ENCODE measurements at regions not wholly inside any gene's neighbourhood (a gene's known extent, or its start where the extent isn't known, plus 50 kb on each side); places are given as distances from the start of the nearest gene placed in this dataset.

DNA sequence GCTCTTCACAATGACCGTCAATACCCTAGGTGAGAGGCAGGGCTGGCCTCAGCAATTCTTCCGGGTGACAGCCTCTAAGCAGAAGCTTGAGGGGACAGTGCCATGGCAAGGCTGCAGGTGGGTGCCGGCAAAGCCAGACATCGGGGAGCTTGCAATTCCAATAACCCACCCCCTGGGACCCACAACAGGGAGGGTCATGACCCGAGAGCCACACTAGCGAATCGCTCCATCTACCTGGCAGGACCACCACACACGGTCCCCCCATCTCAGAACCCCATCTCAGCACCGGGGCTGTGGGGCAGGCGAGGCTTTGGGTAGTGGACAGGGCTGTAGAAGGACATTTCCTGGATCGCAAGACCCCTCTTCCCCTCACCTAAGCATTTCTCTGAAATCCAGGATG, 177.2 kb downstream of the ACKR3 start:
- Histone ChIP-seq H3K9me3 (no peaks in the 10 kb centered on the region), H3K4me3 (no peak overlapping the region), H3K36me3 (no peaks in the 10 kb centered on the region), H3K27me3 (ENCODE audit: low read depth) (no peaks in the 10 kb centered on the region), H3K27ac (no peak overlapping the region), H3K4me1 (peaks cover 25% of the 10 kb centered on the region)
- DNase-seq (no peak), ATAC-seq (no peak)
- intact Hi-C loops (cut with DNase I) = no loop called here
- TF ChIP-seq, protein P1, sequence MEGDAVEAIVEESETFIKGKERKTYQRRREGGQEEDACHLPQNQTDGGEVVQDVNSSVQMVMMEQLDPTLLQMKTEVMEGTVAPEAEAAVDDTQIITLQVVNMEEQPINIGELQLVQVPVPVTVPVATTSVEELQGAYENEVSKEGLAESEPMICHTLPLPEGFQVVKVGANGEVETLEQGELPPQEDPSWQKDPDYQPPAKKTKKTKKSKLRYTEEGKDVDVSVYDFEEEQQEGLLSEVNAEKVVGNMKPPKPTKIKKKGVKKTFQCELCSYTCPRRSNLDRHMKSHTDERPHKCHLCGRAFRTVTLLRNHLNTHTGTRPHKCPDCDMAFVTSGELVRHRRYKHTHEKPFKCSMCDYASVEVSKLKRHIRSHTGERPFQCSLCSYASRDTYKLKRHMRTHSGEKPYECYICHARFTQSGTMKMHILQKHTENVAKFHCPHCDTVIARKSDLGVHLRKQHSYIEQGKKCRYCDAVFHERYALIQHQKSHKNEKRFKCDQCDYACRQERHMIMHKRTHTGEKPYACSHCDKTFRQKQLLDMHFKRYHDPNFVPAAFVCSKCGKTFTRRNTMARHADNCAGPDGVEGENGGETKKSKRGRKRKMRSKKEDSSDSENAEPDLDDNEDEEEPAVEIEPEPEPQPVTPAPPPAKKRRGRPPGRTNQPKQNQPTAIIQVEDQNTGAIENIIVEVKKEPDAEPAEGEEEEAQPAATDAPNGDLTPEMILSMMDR (IDR thresholded peaks at IDR 0.05) = no peak

DNA sequence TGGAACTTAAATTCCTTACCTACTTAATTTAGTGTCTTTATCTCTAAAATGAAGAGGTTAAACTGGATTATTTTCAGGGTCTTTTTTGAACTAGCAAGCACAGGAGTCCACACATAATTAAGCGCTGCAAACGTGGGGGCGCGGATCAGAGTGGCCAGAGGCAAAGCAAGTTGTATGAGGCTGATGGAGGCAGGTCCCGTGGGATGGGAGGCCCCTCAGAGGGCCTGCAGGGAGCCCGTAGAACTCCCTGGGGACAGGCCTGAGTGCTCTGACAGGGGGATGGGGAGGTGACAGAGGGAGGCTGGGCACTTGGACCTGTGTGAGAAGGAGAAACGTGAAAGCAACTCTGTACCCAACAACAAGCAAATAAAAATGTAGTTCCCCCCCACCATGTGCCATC, 177.8 kb downstream of the ACKR3 start:
- no peak for ATAC-seq

DNA sequence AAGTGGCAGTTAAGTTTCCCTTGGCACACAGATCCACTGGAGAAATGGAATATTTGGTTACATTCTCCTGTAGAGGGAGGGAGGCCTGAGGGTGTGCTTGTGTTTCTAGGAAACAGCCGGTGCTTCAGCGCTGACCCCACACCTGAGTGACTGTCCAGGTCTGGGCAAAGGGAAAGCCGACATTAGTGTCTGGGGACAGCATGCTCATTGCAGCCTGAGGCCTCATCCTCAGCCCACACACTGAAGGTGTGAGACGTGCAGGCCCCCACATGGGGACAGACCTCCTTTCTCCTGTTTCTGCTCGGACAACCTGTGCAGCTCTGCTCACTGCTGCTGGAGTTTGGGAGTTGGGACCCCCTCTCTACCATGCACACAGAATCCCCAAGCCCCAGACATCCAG, 178.3 kb downstream of the ACKR3 start:
- intact Hi-C loops (cut with DNase I) = no loop called here
- Histone ChIP-seq H3K4me1 (peaks cover 26% of the 10 kb centered on the region), H3K27me3 (ENCODE audit: low read depth) (no peaks in the 10 kb centered on the region), H3K9me3 (no peaks in the 10 kb centered on the region), H3K4me3 (no peak overlapping the region), H3K36me3 (no peaks in the 10 kb centered on the region), H3K27ac (no peak overlapping the region)
- no peak for DNase-seq
- no peak for ATAC-seq
- TF ChIP-seq, protein P1 (IDR thresholded peaks at IDR 0.05) = no peak

More for the DNA sequence above, 177.8 kb downstream of the ACKR3 start:
- no peak for DNase-seq
- intact Hi-C loops (cut with DNase I) = no loop called here
- TF ChIP-seq, protein P1 (IDR thresholded peaks at IDR 0.05) = no peak
- Histone ChIP-seq H3K4me3 (no peak overlapping the region), H3K36me3 (no peaks in the 10 kb centered on the region), H3K27me3 (ENCODE audit: low read depth) (no peaks in the 10 kb centered on the region), H3K4me1 (peaks cover 25% of the 10 kb centered on the region), H3K9me3 (no peaks in the 10 kb centered on the region), H3K27ac (no peak overlapping the region)

DNA sequence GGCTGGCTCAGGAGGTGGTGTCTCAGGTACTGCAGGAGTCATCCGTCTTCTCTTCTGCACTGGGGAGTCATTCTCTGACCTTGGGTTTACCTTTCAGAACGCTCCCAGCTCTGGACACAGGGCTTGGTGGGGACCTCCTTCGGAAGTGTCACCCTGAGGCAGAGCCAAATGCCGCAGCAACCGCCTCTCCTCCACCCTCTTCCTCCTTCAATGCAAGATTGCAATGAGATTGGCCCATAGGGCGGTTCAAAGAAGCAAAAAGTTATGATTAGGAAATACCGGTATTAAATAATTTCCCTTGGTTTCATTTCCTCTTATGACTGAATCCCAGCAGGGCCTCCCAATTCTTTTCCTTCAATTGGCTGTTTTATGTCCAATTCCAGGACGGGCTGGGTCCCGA, 178.8 kb downstream of the ACKR3 start:
- TF ChIP-seq, protein P1 (IDR thresholded peaks at IDR 0.05) = no peak
- ATAC-seq = peak; percentile 69 to 82
- no peak overlapping the region for H3K27ac ChIP-seq

DNA sequence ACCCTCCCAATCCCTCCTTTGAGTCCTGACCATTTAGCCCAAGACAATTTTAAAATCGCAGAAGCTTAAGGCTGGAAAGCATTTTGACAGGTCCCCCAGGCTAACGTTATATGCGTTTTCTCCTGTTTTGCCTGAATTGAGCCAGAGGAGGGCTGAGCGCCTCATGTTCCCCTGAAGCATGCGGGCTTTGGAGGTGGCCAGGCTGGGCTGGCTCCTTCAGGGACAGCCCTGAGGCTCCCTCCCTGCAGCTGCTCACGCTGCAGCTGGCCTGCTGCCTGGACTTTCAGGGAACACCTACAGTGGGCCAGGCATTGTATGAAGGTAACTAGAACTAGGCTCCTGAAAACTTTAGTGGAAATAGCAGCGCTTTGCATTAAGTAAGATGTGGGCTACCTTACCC, 179.2 kb downstream of the ACKR3 start:
- H3K27ac ChIP-seq = no peak overlapping the region
- H3K27me3 ChIP-seq (ENCODE audit: low read depth) = no peaks in the 10 kb centered on the region
- ATAC-seq = peak; percentile 18 to 53

More for the DNA sequence above, 178.8 kb downstream of the ACKR3 start:
- no peaks in the 10 kb centered on the region for H3K36me3 ChIP-seq
- H3K4me1 ChIP-seq = peaks cover 30% of the 10 kb centered on the region
- H3K4me3 ChIP-seq = no peak overlapping the region
- intact Hi-C loops (cut with DNase I) = no loop called here
- H3K27me3 ChIP-seq (ENCODE audit: low read depth) = no peaks in the 10 kb centered on the region
- peak; percentile 68 for DNase-seq
- no peaks in the 10 kb centered on the region for H3K9me3 ChIP-seq

More for the DNA sequence above, 179.2 kb downstream of the ACKR3 start:
- Histone ChIP-seq H3K4me1 (peaks cover 33% of the 10 kb centered on the region), H3K9me3 (no peaks in the 10 kb centered on the region), H3K36me3 (no peaks in the 10 kb centered on the region), H3K4me3 (no peak overlapping the region)
- DNase-seq = peak; percentile 59
- TF ChIP-seq, protein P1 (IDR thresholded peaks at IDR 0.05) = no peak
- intact Hi-C loops (cut with DNase I) = no loop called here

Measured in lower lobe of right lung (tissue), 2 donors.